HG03280 (cell line): ENCODE measurements at regions not wholly inside any gene's neighbourhood (a gene's known extent, or its start where the extent isn't known, plus 50 kb on each side); places are given as distances from the start of the nearest gene placed in this dataset.

ENCODE experiments used
- ATAC-seq: cut with Tn5 transposase; IDR thresholded peaks from one replicate; pipeline ENCODE4 v1.9.1; 2021; ENCODE audit warnings: mild to moderate bottlenecking, moderate library complexity; ENCODE audit not compliant: unreplicated experiment

DNA sequence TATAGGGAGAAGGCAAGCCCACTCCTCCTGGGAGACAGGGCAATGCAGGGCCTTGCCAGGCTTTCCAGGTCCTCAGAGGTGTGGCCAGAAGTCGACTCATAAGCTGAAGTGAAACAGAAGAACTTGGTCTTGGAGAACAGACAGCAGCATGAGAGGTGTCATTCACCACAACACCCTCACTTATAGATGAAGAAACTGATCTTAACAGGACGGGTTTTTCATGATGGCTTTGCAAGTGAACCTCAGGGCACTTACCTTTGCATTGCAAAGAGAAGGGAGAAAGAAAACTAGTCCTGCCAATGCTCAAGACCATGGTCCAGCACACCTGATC is 198.8 kb downstream of the CYRIA start:
- no peak for ATAC-seq

DNA sequence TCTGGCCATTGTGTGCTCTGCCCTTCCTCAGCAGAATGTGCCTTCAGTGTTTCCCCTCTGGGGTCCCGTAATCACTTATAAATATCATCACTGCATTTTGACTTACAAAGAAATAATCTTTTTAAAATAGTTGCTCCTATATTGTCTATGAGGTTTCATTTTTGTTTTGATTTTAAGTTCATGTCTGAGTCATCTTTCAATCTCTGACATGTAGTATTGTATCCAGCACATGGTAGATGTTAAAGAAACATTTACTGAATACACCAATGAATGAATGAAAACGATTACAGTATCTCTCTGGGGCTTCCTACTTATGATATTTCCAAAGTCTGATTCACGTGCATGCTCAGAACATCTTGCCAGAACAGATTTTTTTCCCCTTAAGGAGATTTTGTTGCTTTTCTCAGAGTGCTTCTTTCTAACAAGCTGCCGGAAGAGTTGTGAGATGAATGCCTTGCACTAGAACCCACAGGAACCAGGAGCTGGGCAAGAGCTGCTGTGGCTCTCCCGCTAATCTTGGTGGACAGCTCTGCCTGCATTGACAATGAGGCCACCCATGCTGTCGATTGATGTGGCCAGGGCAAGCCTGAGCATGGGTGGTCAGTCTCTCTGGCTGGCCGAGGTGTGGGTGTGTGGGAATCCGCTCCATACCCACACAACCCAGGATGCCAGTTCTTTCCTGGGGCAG is 199.4 kb downstream of the CYRIA start:
- no peak for ATAC-seq

DNA sequence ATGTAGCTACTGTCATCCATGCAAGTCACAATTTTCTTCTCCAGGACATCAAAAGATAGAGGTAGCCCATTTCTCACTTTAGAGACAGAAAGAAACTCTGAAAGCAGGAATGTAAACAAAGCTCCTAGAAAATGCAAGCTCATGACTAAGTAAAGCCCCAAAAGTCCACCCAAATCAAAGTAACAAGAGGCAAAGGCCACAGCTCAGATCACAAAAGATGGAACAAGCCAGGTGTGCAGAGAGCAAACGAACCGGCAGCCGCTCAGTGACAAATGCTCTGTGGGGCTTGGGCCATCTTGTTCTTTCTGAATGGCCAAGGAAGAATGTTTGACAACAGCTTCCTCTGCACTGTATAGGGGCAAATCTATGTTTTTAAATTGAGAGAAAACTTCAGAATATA is 201.0 kb downstream of the CYRIA start:
- no peak for ATAC-seq

DNA sequence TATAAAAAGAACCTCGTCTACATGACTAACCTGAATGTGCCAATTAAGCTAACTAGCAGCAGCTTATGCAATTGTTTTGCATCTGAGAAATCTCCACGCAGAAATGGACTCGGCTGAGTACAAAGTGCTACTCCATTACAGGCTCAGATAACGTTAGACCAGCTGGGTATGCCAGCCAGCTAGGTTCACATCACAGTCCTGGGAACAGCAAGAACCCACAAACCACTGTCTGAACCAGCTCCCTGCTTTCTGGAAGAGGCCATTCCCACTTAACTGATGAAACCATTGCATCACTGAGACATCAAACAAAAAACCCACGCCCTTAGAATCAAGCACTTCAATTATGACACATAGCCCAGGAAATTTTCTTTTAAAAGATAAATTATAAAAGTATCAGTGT is 202.7 kb downstream of the CYRIA start:
- ATAC-seq = no peak

DNA sequence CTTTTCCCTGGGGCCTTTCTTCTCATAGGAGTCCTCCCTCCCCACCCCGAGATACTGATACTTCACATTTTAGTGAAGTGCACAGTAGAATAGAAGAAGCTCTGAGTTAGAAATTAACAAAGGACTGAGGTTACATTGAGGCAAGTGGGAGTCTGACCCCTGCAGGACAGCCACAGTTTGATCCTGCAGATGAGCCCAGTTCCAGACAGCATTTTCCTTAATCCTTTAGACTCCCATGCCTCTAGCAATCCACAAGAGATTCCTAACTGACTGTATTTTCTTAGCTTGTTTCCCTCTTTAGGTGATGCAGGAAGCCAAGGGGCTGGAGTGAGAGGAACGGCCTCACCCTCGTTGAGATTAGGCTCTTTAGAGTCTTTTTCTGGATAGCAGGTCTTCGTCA is 204.0 kb downstream of the CYRIA start:
- ATAC-seq = no peak

DNA sequence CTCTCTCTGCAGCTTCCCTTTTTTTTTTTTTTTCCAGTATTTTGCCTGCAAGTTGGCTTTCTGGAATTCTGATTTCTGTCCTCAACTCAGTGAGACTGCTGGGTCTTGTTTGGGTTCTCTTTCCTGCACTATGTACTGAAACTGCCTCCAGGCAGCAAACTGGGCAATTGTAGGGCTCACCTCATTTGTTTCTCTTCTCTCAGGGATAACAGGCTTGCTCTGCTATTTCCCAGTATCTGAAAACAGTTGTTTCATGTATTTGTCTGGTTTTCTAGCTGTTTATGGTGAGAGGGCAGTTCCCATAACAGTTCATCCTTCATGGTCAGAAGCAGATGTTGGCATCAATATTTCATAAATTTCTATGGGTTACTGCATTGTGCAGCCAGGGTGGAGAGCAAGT is 206.0 kb downstream of the CYRIA start:
- ATAC-seq = no peak

DNA sequence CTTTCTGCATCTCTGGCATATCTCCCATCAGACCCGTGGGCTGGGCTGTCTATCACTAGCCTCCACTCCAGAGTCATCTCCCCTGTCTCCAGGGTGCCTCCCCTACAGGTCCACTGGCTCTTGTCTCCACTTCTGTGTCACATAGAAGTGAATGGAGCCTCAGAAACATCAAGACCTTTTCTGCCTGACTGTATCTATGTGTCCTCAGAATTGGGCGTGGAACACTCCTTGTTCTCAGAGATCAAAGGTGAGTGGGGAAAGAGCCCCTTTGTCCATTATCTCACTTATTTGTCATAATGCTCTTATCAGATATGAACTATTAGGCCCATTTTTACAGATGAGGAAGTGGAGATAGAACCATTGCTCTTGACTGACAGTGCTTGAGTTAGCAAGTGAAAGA is 211.0 kb downstream of the CYRIA start:
- ATAC-seq = no peak

DNA sequence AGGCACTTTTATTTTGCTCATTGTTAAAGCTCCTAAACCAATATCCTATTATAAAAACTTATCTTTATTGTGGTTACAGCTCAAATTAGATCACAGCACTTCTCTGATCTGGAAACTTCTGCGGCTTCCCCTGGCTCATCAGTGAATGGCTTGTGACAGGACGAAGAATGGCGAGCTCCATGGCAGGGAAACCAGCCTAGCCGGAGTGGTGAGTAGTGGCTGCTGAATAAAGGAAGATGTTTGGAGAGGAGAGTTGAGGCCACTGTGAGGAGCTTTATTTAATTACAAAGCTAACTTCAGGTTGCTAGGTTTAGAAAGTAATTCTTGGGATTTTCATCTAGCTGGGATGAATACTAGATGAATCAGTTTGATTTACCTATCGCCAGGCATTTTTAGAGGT is 213.5 kb downstream of the CYRIA start:
- no peak for ATAC-seq

DNA sequence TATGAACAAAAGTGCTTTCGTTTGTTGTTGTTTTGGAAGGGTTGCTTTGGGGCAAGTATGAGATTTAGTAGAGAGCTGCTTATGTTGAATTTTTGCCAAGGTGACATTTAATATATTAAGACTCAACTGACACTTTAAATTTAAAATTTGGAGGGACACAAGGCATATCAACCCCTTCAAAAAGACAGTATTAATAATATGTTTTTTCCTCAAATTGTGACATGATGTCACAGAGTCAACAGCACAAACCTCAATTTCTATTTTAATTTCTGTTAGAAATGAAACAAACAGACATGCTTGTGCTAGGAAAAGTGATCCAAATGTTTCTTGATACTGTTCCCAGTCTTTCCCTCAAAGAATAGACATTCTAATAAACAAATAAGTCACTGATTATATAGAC is 218.9 kb downstream of the CYRIA start:
- ATAC-seq = no peak

DNA sequence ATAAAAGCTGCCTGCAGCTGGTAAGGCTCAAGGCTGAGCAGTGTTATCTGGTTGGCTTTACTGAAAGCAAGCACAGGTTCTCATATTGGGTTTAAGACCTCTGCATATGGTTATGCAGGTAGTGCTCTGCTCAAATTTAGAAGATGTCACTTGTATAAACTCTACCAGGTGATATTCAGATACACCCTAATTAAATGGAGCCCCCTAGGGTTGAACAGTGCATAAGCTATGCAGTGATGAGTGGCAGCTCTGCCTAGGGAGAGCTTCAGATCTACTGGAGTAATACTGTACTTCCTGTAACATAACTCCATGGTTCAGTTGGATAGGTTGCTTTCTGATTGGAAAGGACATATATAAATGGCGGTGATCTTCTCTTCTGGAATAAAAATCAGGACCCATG is 222.7 kb downstream of the CYRIA start:
- no peak for ATAC-seq

DNA sequence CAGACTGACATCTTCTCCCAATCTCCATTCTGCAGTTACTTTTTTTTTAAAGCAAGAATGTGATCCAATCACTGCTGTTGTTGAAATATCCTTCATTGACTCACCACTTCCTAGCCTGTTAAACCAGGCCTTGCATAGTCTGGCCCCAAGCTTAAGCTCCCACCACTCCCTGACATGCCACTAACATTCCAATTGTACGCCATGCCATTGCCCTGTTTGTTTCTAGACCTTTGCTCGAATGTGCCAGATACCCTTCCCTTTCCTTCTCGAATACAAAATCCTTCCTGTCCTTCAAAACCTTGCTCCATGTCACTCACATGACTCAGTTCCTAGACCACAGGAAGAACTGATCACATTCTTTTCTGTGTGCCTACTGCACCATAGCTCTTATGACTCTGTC is 224.2 kb downstream of the CYRIA start:
- no peak for ATAC-seq

DNA sequence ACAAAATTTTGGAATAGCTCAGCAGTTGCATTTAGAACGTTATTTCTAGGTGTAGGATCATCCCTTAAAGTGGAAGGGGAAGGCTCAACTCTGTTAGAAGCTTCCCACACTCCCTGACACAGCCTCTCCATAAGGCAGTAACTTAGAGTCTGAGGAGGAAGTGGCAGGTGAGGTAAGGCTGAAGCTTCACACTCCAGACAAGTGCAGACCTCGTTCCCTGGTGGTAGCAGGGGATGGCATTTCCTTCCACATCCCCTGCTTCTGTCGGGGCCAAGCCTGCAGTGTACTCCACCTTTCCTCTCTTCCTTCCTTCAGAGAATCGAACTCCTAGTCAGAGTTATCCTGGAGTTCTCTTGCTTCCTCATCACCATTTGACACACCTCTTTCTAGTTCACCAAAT is 224.7 kb downstream of the CYRIA start:
- no peak for ATAC-seq

DNA sequence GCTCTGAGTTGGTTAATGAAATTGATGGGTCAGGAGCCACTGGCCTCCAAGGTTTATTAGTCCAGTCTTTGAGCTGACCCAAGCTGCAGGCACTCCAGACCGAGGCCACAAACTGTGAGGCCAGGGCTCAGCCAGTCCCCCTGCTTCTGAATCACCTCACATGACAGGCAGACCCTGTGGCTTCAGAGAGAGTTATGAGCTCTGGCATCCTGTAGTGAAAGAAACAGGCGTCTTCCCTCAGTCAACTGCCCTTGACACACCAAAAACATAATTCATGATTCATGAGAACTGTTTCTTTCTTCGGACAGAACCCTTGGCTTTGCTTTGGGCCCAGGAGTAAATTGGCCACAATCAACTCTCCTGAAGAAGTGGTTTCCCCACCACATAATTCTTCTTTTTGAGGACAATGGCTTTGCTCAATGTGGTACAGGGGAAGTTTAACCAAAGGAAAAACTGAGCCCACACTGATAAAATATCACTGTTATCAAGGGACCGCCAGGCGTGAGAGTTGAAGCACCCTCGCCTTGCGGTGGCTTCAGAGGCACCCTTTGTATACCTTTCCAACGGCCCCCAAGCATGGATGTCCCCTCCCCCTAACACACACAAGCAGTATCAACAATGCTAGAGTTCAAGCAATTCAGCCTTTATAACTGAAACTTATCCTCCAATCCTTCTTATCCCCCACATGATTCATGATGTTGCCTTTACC is 226.9 kb downstream of the CYRIA start:
- ATAC-seq = no peak

DNA sequence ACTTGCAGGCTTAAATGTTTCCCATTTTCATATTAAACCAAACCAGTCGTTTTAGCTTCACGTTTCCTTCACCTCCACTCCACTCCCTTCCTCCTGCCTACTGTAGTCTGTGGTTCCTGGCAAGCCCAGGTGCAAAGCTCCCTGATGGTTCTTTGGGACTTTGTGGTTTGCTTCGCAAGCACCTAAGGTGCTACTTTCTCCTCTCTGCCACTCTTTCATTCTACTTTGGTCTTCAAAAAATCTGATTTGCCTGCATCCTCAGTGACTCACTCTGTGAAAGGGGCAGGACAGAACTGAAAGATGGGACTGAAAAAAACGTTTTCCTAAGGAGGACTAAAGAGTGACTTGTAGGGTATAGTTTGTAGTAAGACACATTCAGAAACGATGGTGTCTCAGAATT is 228.4 kb downstream of the CYRIA start:
- ATAC-seq = no peak

DNA sequence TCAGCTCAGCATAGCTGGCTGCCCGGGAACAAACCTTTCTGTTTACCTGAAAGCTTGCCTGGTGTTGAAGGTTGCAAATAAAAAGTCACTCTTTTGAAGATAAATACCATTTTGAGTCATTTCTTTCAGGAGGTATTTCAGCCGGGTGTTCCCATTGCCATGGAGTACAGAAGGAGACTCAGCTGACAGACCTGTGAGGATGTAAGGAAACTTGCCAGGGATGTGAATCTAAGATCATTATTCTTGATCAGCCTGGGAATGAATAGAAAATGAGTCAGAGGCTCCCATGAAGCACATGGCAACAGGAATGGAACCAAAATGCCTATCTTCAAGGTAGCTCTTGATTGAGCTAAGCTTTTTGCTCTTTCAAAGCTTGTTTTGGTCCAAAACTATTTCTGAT is 231.2 kb downstream of the CYRIA start:
- no peak for ATAC-seq

DNA sequence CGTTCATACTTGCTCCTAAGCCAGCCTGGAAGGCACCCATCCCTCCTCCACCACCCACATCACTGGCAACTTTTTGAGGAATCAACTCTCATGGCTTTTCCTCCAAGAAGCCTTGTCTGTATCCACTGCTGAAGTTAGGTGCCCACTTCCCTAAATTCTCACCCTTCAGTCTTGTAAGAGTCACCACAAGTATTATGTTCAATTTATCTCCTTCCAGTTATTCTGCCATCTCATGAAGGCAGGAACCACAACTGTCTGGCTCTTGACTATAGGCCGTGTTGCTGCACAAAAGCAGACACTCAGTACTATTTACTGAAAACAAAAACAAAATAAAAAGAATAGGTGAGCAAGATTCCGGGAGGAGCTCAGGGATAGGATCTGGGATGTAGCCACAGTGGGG is 234.8 kb downstream of the CYRIA start:
- ATAC-seq = no peak

DNA sequence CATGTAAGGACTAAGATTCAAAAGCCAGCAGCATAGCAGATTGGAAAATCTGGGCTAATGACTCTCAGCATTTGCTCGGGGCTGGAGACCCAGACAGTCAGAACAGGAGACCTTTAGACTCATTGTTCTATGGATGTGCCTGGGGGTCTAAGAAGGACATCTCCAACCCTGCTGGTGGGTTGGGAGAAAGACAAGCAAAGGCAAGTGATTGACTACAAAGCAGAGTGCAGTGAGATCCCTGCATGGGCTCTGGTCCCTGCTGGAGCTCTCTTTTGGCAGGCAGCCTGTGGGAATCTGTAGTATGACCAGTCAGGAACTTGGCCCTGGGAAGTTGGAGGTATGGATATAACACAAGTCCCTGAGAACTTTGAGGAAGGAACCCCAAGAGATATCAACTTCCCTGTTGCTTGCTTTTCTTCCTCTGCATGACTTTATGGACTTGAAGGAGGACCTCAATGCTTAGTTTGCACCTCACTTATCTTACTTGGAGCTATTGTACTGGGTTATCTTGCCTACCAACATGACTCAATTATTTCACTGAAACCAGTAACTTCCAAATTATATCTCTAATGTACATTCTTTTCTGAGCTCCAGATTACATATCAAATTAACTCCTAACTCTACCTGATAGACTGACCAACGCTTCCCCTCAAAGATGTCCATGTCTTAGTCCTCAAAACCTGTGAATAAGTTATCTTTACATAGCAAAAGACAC is 236.0 kb downstream of the CYRIA start:
- no peak for ATAC-seq

DNA sequence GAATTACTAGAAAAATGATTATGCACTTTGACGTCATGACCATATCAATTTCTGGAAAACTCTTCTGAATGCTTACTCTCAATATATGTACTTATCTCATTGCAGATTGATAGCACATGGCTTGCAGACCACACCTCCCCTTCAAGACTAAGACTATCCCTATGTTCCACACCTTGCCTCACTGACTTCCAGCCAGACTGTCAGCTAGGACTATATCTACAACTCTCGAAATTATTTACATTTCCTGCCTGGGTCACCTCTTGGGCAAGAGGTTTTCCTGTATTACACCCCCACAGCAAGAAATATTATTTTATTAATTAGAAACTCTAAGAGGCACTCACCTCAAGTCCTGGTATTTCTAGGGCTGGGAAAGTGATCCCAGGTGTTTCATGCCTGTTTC is 236.6 kb downstream of the CYRIA start:
- no peak for ATAC-seq

DNA sequence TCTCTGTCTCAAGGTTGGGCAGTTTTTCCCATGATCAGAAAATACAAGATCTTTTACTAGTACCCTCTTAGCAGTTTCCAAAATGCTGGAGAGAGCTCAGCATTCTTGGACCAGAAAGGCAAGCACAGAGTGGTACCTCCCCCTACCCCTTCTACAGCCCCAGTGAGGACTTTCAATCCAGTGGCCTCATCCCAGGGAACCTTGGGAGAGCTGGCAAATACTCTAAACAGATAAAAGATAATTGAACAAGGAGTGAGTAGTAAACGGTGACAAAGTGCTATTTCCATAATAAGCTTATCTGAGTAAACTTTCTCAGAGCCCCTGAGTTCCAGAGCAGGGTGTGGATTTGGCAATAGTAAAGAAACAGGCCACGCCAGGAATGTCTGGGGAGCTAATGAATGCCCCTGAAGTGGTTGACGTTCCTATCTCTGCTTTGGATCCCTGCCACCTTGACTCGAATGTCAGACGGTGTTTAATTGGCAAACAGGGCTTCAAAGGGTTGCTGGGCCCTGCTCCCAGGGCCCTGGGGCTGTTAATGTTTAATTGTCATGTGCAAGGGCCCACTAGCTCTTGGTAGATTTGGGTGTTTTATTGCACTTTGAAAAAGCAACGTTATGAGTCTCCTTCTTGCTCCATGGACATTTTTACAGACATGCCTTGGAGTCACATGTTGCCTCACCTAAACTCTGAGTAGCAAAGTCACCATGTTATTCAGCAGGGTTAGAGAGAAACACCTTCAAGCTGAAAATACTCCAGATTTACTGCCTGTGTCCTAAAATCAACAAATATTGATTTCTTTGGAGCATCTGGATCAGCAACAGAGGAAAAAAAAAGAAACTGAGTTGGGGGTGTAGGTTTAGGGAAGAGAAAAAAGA is 239.9 kb downstream of the CYRIA start:
- no peak for ATAC-seq

DNA sequence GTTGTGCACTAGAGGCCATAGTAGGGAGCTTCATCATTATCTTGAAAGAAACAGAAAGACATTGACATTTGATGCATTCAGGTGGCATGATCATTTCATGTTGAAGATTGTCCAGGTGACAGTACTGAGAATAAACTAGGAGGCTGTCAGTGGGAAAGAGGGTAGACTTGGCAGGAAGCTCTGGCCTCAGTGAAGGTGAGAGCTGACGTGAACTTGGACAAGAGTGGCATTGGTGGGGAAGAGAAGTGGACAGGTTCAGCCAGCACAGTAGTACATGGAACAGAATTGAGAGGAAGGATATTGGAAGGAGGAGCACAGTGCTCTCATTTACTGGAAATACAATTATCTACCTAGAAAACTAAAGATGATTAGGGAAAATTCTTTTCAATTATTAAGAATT is 245.2 kb downstream of the CYRIA start:
- ATAC-seq = no peak

DNA sequence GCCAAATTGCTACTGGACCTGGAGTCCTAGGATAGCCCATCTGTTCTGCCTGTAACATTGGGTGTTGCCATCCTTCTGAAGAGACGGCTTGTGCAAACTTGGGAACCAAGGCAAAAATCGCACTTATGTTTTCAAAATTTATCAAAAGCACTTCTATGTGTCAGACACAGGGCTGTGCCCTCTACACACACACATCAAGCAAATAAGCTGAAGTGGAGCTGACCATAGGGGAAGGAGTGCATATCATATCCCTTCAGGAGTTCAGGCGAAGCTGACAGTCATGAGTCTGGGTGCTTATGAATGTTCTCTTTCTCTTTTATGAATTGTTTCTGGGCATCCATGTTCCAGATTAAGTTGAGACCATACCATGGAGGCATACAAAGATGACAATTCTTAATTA is 247.9 kb downstream of the CYRIA start:
- no peak for ATAC-seq
